ENCODE measurements at regions not wholly inside any gene's neighbourhood (a gene's known extent, or its start where the extent isn't known, plus 50 kb on each side); places are given as distances from the start of the nearest gene placed in this dataset.

DNA sequence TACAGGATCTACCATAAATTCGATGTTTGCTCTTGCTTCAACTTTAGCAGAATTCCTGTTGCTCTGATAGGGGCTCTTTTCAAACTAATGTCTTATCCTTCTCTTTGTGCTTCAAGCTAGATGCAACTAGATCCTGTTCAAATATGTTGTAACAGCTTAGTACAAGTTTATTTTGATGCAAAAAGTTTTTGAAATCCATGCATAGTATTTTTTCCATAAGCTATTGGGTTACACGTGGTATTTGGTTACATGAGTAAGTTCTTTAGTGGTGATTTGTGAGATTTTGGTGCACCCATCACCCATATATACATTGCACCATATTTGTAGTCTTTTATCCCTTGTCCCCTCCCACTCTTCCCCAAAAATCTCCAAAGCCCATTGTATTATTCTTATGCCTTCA, 907.7 kb downstream of the LTN1 start:
- no peak overlapping the region for H3K4me3 ChIP-seq (ENCODE audit: low read depth, low read length)
- TF ChIP-seq, protein P1, sequence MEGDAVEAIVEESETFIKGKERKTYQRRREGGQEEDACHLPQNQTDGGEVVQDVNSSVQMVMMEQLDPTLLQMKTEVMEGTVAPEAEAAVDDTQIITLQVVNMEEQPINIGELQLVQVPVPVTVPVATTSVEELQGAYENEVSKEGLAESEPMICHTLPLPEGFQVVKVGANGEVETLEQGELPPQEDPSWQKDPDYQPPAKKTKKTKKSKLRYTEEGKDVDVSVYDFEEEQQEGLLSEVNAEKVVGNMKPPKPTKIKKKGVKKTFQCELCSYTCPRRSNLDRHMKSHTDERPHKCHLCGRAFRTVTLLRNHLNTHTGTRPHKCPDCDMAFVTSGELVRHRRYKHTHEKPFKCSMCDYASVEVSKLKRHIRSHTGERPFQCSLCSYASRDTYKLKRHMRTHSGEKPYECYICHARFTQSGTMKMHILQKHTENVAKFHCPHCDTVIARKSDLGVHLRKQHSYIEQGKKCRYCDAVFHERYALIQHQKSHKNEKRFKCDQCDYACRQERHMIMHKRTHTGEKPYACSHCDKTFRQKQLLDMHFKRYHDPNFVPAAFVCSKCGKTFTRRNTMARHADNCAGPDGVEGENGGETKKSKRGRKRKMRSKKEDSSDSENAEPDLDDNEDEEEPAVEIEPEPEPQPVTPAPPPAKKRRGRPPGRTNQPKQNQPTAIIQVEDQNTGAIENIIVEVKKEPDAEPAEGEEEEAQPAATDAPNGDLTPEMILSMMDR (IDR thresholded peaks at IDR 0.05; ENCODE audit: insufficient read depth, low read length, severe bottlenecking): no peak
- FAIRE-seq (no peak), DNase-seq (ENCODE audit: low read depth) (no peak)
- H3K27me3 ChIP-seq (ENCODE audit: control insufficient read depth, insufficient read depth, low read length): no peaks in the 10 kb centered on the region
- no peaks in the 10 kb centered on the region for H3K36me3 ChIP-seq (ENCODE audit: control insufficient read depth, insufficient read depth, low read length)

DNA sequence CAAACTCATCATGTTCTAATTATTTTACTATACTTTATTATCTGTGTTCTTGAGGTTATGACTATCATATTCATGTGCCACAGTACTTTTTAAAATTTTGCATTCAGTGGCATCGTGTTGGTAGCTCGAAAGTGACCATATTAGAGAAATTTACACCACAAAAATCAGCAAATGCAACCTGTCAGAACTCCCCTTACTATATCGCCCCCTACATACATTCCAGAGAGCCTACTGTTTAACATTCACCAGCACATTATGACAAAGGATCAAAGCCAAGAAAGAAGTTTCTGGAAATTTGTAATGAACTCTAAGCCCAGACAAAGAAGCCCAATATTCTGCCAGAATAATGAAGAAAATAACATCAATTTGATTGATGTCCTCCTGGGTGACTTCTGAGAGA, 909.3 kb downstream of the LTN1 start:
- DNase-seq (ENCODE audit: low read depth) (no peak), FAIRE-seq (no peak)
- TF ChIP-seq, protein P1 (IDR thresholded peaks at IDR 0.05; ENCODE audit: insufficient read depth, low read length, severe bottlenecking): no peak
- Histone ChIP-seq H3K4me3 (ENCODE audit: low read depth, low read length) (no peak overlapping the region), H3K36me3 (ENCODE audit: control insufficient read depth, insufficient read depth, low read length) (no peaks in the 10 kb centered on the region), H3K27me3 (ENCODE audit: control insufficient read depth, insufficient read depth, low read length) (no peaks in the 10 kb centered on the region)

DNA sequence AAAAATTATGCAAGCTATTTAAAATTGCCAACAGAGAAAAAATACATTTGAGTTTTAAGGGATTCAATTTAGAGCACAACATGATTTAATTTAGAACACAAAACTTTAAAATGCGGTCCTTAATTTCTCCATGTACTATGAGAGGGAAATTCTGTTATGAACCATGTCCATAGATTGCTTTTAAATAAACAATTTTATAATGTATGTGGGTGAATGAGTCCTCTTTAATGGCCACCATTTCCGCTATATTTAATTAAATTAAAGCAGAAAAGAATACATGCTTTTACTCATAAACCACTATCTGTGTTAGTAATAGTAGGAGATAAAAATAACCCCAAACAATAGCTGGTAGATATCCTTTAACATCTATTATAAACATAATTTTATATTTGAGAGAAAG, 914.6 kb downstream of the LTN1 start:
- no peaks in the 10 kb centered on the region for H3K27me3 ChIP-seq (ENCODE audit: control insufficient read depth, insufficient read depth, low read length)
- no peaks in the 10 kb centered on the region for H3K36me3 ChIP-seq (ENCODE audit: control insufficient read depth, insufficient read depth, low read length)
- no peak for DNase-seq (ENCODE audit: low read depth)
- no peak overlapping the region for H3K4me3 ChIP-seq (ENCODE audit: low read depth, low read length)
- TF ChIP-seq, protein P1 (IDR thresholded peaks at IDR 0.05; ENCODE audit: insufficient read depth, low read length, severe bottlenecking): no peak
- no peak for FAIRE-seq

DNA sequence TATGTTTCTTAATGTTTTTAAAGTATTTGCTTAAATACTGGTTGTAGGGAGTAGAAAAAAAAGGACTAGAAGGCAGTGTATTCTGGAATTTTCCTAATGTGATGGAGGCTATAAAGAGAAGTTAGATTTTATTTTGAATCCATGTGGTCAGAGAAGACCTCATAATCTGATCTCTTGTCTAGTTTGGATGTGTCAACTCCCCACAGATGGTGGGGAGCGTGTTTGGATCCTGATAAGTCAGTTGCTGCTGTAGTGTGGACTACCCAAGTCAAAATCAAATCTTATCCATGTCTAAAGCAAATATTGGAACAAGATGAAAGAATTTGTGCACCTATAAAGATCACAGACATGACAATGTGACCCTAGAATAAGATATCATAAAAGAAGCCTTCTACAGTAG, 918.0 kb downstream of the LTN1 start:
- TF ChIP-seq, protein P1 (IDR thresholded peaks at IDR 0.05; ENCODE audit: insufficient read depth, low read length, severe bottlenecking): no peak
- Histone ChIP-seq H3K4me3 (ENCODE audit: low read depth, low read length) (no peak overlapping the region), H3K36me3 (ENCODE audit: control insufficient read depth, insufficient read depth, low read length) (no peaks in the 10 kb centered on the region), H3K27me3 (ENCODE audit: control insufficient read depth, insufficient read depth, low read length) (no peaks in the 10 kb centered on the region)
- FAIRE-seq: no peak
- no peak for DNase-seq (ENCODE audit: low read depth)

DNA sequence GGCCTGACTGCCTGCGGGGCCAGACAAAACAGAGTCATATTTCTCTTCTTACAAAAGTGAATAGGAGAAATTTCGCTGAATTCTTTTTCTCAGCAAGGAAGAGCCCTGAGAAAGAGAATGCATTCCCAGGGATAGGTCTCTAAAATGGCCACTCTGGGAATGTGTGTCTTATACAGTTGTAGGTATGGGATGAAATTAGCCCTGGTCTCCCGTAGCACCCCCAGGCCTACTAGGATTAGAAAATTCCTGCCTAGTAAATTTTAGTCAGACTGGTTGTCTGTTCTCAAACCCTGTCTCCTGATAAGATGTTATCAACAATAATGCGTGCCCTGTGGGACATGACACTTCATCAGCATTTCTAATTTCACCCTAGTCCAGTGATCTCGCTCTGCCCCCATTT, 920.1 kb downstream of the LTN1 start:
- no peak overlapping the region for H3K4me3 ChIP-seq (ENCODE audit: low read depth, low read length)
- no peaks in the 10 kb centered on the region for H3K27me3 ChIP-seq (ENCODE audit: control insufficient read depth, insufficient read depth, low read length)
- TF ChIP-seq, protein P1 (IDR thresholded peaks at IDR 0.05; ENCODE audit: insufficient read depth, low read length, severe bottlenecking): no peak
- H3K36me3 ChIP-seq (ENCODE audit: control insufficient read depth, insufficient read depth, low read length): no peaks in the 10 kb centered on the region
- FAIRE-seq (no peak), DNase-seq (ENCODE audit: low read depth) (no peak)

DNA sequence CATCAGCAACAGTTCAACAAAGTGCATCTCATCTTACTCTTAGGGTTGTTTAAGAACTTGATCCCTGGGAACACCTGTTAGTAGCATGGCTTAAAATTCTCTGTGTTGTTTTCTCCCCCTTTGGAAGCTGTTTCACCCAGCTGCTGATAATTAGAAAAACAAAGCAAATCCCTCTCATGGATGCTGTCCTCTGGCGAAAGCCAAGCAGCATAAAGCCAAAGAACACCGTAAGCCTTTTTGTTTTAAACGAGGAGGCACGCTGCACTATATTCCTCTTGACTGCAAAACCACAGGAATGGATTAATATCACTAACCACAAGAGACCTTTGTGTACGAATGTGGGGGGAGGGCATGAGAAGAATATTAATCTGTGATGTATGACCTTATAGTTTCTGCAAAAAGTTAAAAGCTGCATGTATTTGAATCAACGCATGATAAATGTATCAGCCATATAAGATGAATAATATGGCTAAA, 923.2 kb downstream of the LTN1 start:
- Histone ChIP-seq H3K4me3 (ENCODE audit: low read depth, low read length) (no peak overlapping the region), H3K36me3 (ENCODE audit: control insufficient read depth, insufficient read depth, low read length) (no peaks in the 10 kb centered on the region), H3K27me3 (ENCODE audit: control insufficient read depth, insufficient read depth, low read length) (no peaks in the 10 kb centered on the region)
- peak; percentile 14 for DNase-seq (ENCODE audit: low read depth)
- no peak for FAIRE-seq
- TF ChIP-seq, protein P1 (IDR thresholded peaks at IDR 0.05; ENCODE audit: insufficient read depth, low read length, severe bottlenecking): no peak
